Lower leg skin (tissue), 3 donors: ENCODE measurements at regions not wholly inside any gene's neighbourhood (a gene's known extent, or its start where the extent isn't known, plus 50 kb on each side); places are given as distances from the start of the nearest gene placed in this dataset.

Experiments used
- CTCF ChIP-seq, 3 donors: fragments of 450-650 bp; IDR thresholded peaks; one replicate each; pipeline ENCODE4 v1.5.1; 2016; ENCODE audit warnings: antibody characterized with exemption in 3 of 3, mild to moderate bottlenecking in 3 of 3, moderate library complexity in 2 of 3
- POLR2A ChIP-seq, 2 donors: fragments of 450-650 bp; IDR thresholded peaks; one replicate each; pipeline ENCODE4 v1.6.1; 2016 to 2017; ENCODE audit warnings: antibody characterized with exemption in 2 of 2, mild to moderate bottlenecking in 1 of 2, moderate library complexity in 1 of 2

GRCh38 chr4:34791209-34791608 is 1453.1 kb downstream of the ARAP2 start:
- TF ChIP-seq CTCF (IDR thresholded peaks at IDR 0.05) (no peak), POLR2A (IDR thresholded peaks at IDR 0.05) (no peak)
